Gastroesophageal sphincter (tissue), 3 donors: ENCODE measurements at regions not wholly inside any gene's neighbourhood (a gene's known extent, or its start where the extent isn't known, plus 50 kb on each side); places are given as distances from the start of the nearest gene placed in this dataset.

ENCODE experiments used
- CTCF ChIP-seq, 4 experiments: fragments of 200-600 bp in 2 of 4; fragments of 450-650 bp in 2 of 4; sonication (generic) in 1 of 4; IDR thresholded peaks; one replicate each; pipeline ENCODE4 v1.5.1; 2017 to 2019; ENCODE audit warnings: antibody characterized with exemption in 4 of 4, mild to moderate bottlenecking in 2 of 4, moderate library complexity in 2 of 4
- POLR2A ChIP-seq, 2 donors: fragments of 450-650 bp; IDR thresholded peaks; one replicate each; pipeline ENCODE4 v1.6.1; 2017; ENCODE audit warnings: antibody characterized with exemption in 2 of 2, mild to moderate bottlenecking in 2 of 2, moderate library complexity in 1 of 2

- TF ChIP-seq CTCF (IDR thresholded peaks at IDR 0.05) (no peak), POLR2A (IDR thresholded peaks at IDR 0.05) (no peak)
Observed at GRCh38 chr4:23353200-23353599, 536.6 kb downstream of the PPARGC1A start.
